ENCODE measurements at regions not wholly inside any gene's neighbourhood (a gene's known extent, or its start where the extent isn't known, plus 50 kb on each side); places are given as distances from the start of the nearest gene placed in this dataset.
A peak's percentile ranks its signal among the peaks of the same experiment; 100 is the strongest.

- Histone ChIP-seq H3K4me3 (no peak overlapping the region), H3K4me1 (ENCODE audit: control insufficient read depth, insufficient read depth, low read length) (no peaks in the 10 kb centered on the region), H3K36me3 (ENCODE audit: control insufficient read depth in 2 of 2, insufficient read depth in 2 of 2, low read length in 1 of 2) (no peaks in the 10 kb centered on the region), H3K9me3 (replicated peaks; ENCODE audit: control insufficient read depth, insufficient read depth, low read length) (no peaks in the 10 kb centered on the region), H4K20me1 (ENCODE audit: control insufficient read depth, insufficient read depth) (no peaks in the 10 kb centered on the region), H3K27ac (ENCODE audit: control insufficient read depth, insufficient read depth) (no peak overlapping the region), H2AFZ (ENCODE audit: control insufficient read depth, low read depth, low read length) (no peak overlapping the region), H3K79me2 (ENCODE audit: control insufficient read depth, insufficient read depth, low read length) (no peaks in the 10 kb centered on the region), H3K9ac (ENCODE audit: control insufficient read depth, insufficient read depth, low read length) (no peak overlapping the region), H3K27me3 (replicated peaks in 1 of 2; ENCODE audit: control insufficient read depth in 2 of 2, insufficient read depth in 2 of 2, low read length in 1 of 2) (no peaks in the 10 kb centered on the region), H3K4me2 (ENCODE audit: control insufficient read depth, insufficient read depth) (no peak overlapping the region)
- ChIA-PET CTCF (interaction anchor here (1.1 kb wide), 1 partner anchor 14 kb away, joined by 3 read pairs; no protein-coding TSS in a partner anchor), POLR2A (no interaction called here), SMC1A (ENCODE audit: uncharacterized antibody, unreplicated experiment) (no interaction called here), RAD21 (ENCODE audit: unreplicated experiment) (no interaction called here)
- in situ Hi-C loops (cut with MboI) (no loop called here), intact Hi-C loops (cut with micrococcal nuclease; ENCODE audit: unreplicated experiment) (no loop called here)
- ATAC-seq = no peak
- WGBS (ENCODE audit: insufficient coverage, insufficient replicate concordance, low lambda C conversion rate, missing lambda C conversion rate) = 0% methylated on average over 1 of the region's 1 CpG
- BruUV-seq (replicated peaks) = no TSS peak
- TF ChIP-seq BCLAF1 (IDR thresholded peaks at IDR 0.05) (no peak), RUNX3 (IDR thresholded peaks at IDR 0.05; ENCODE audit: low read length) (peak; percentile 9; the same call in 1 of the 2 replicates)
- DNase-seq (ENCODE audit: low read depth, low spot score) = no peak
- no peak for FAIRE-seq
Measured at GRCh38 chr4:62517716-62518115, 1317.6 kb downstream of the ADGRL3 start.

GRCh38 chr4:62513306-62513705 is 1313.2 kb downstream of the ADGRL3 start:
- Histone ChIP-seq H4K20me1 (ENCODE audit: control insufficient read depth, insufficient read depth) (no peaks in the 10 kb centered on the region), H3K9me3 (replicated peaks; ENCODE audit: control insufficient read depth, insufficient read depth, low read length) (no peaks in the 10 kb centered on the region), H3K4me3 (no peak overlapping the region), H3K36me3 (ENCODE audit: control insufficient read depth in 2 of 2, insufficient read depth in 2 of 2, low read length in 1 of 2) (no peaks in the 10 kb centered on the region), H3K27me3 (replicated peaks in 1 of 2; ENCODE audit: control insufficient read depth in 2 of 2, insufficient read depth in 2 of 2, low read length in 1 of 2) (no peaks in the 10 kb centered on the region), H3K79me2 (ENCODE audit: control insufficient read depth, insufficient read depth, low read length) (no peaks in the 10 kb centered on the region), H3K4me1 (ENCODE audit: control insufficient read depth, insufficient read depth, low read length) (no peaks in the 10 kb centered on the region), H3K9ac (ENCODE audit: control insufficient read depth, insufficient read depth, low read length) (no peak overlapping the region), H3K4me2 (ENCODE audit: control insufficient read depth, insufficient read depth) (no peak overlapping the region), H3K27ac (ENCODE audit: control insufficient read depth, insufficient read depth) (no peak overlapping the region), H2AFZ (ENCODE audit: control insufficient read depth, low read depth, low read length) (no peak overlapping the region)
- SMC1A ChIA-PET (ENCODE audit: uncharacterized antibody, unreplicated experiment) = interaction anchor here (0.8 to 1.7 kb wide), 3 partner anchors 10 to 36 kb away, joined by 3 to 5 read pairs (median 4); no protein-coding TSS in a partner anchor
- FAIRE-seq (no peak), ATAC-seq (no peak), DNase-seq (ENCODE audit: low read depth, low spot score) (no peak)
- BruUV-seq (replicated peaks) = no TSS peak
- RAD21 ChIA-PET (ENCODE audit: unreplicated experiment) = no interaction called here
- CTCF ChIA-PET = no interaction called here
- POLR2A ChIA-PET = no interaction called here
- in situ Hi-C loops (cut with MboI) = no loop called here
- 0% methylated on average over 2 of the region's 2 CpGs for WGBS (ENCODE audit: insufficient coverage, insufficient replicate concordance, low lambda C conversion rate, missing lambda C conversion rate)
- intact Hi-C loops (cut with micrococcal nuclease; ENCODE audit: unreplicated experiment) = no loop called here
- no peak for TF ChIP-seq HDGF (IDR thresholded peaks at IDR 0.05)
- TF ChIP-seq MYC (IDR thresholded peaks at IDR 0.05; ENCODE audit: insufficient read depth, insufficient read length, insufficient replicate concordance, low read length, severe bottlenecking) = no peak
- no peak for TF ChIP-seq LARP7 (IDR thresholded peaks at IDR 0.05)
- TF ChIP-seq NFXL1 (IDR thresholded peaks at IDR 0.05; ENCODE audit: borderline replicate concordance) = no peak
- no peak for TF ChIP-seq NFIC (IDR thresholded peaks at IDR 0.05; ENCODE audit: low read depth, low read length)
- TF ChIP-seq, protein P1, sequence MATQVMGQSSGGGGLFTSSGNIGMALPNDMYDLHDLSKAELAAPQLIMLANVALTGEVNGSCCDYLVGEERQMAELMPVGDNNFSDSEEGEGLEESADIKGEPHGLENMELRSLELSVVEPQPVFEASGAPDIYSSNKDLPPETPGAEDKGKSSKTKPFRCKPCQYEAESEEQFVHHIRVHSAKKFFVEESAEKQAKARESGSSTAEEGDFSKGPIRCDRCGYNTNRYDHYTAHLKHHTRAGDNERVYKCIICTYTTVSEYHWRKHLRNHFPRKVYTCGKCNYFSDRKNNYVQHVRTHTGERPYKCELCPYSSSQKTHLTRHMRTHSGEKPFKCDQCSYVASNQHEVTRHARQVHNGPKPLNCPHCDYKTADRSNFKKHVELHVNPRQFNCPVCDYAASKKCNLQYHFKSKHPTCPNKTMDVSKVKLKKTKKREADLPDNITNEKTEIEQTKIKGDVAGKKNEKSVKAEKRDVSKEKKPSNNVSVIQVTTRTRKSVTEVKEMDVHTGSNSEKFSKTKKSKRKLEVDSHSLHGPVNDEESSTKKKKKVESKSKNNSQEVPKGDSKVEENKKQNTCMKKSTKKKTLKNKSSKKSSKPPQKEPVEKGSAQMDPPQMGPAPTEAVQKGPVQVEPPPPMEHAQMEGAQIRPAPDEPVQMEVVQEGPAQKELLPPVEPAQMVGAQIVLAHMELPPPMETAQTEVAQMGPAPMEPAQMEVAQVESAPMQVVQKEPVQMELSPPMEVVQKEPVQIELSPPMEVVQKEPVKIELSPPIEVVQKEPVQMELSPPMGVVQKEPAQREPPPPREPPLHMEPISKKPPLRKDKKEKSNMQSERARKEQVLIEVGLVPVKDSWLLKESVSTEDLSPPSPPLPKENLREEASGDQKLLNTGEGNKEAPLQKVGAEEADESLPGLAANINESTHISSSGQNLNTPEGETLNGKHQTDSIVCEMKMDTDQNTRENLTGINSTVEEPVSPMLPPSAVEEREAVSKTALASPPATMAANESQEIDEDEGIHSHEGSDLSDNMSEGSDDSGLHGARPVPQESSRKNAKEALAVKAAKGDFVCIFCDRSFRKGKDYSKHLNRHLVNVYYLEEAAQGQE (IDR thresholded peaks at IDR 0.05; ENCODE audit: low read depth, low read length) = no peak

All from GM12878 (cell line).